Epithelial cell of prostate (primary cell): ENCODE measurements at regions not wholly inside any gene's neighbourhood (a gene's known extent, or its start where the extent isn't known, plus 50 kb on each side); places are given as distances from the start of the nearest gene placed in this dataset.

ENCODE experiments used
- DNase-seq: peaks from one replicate; pipeline ENCODE4 v3.0.0-alpha.2; 2011; ENCODE audit warnings: low read depth, low spot score
- H3K27ac ChIP-seq: fragments of 450-650 bp; 2 replicates; pipeline ENCODE4 v1.5.1; 2017; ENCODE audit warnings: mild to moderate bottlenecking

DNA sequence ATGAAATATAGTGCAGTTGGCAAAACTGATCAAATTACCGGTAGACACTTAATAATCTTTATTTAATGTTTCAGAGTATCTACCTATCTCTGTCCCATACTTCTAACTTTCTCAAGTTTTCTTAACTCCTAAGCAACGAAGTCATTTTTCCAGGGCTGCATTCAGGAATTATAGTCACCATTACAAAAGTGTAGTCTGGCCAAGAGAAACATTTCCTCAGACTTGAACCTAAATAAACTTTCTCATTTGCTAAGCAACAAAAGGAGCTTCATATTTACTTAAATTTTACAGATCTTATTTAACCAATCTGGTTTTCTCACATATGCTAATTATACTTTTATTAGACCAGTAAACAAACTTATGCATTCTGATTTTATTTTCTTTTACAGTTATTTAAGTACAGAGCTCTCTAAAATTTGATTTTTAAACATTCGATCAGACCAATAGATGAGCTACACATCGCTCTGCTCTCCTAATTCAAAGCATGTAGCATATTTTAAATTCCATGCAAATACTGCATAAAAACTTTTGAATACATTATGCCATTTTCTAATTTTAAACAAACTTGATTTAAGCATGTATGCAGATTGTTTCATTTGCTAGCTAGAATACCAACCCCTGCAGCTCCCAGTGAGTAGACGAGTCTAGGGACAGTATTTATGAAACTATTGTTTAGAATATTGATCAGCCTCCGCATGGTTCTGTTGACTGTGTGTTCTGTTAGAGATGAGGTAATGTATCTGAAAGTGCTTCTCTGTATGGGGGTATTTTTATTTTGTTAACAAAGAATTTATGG lies 201.4 kb downstream of the CHRM3 start:
- no peak overlapping the region for H3K27ac ChIP-seq
- no peak for DNase-seq

DNA sequence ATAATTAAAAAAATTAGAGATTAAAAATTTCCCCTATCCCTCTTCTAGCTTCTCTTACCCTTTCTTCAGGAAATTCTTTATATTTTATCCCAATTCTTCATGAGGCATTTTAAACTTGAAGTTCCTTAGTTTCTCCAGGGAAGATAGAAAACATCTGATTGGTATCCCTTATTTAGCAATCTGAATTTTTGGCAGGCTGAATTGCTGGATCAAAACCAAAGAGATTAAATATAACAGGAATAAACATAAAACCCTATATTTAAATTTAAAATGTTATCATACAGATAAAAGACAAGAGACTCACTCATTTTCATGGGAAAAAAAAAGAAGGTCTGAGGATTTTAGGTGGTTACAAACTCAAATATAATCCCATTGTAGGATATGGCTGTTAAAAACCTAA lies 204.2 kb downstream of the CHRM3 start:
- no peak overlapping the region for H3K27ac ChIP-seq
- no peak for DNase-seq

DNA sequence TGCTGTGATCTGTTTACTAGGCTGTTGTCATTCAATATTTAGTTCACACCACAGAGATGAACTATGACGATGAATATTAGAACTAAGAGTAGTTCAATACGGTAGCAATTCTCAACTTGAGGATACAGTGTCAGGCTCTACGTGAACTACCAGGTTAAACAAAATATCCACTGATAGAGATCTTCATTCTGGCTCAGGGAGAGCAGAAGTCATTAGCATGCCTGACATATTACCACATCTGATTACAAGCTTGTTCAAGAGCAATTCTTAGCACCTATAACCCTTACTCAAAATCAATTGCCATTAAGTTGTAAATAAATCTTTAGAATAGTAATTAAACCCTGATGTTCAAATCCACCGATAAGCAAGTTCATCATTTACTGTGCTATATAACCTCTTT lies 207.2 kb downstream of the CHRM3 start:
- no peak for DNase-seq

GRCh38 chr1:239600588-239600987 lies 214.2 kb downstream of the CHRM3 start:
- H3K27ac ChIP-seq, result no peak overlapping the region
- no peak for DNase-seq

More for the DNA sequence above, 207.2 kb downstream of the CHRM3 start:
- no peak overlapping the region for H3K27ac ChIP-seq

- DNase-seq, result no peak
- no peak overlapping the region for H3K27ac ChIP-seq
These were observed 214.7 kb downstream of the CHRM3 start for GRCh38 chr1:239601108-239601507.

- no peak for DNase-seq
- no peak overlapping the region for H3K27ac ChIP-seq
These were observed 217.2 kb downstream of the CHRM3 start for GRCh38 chr1:239603530-239603929.

GRCh38 chr1:239606850-239607400 lies 220.6 kb downstream of the CHRM3 start:
- no peak for DNase-seq
- no peak overlapping the region for H3K27ac ChIP-seq

DNA sequence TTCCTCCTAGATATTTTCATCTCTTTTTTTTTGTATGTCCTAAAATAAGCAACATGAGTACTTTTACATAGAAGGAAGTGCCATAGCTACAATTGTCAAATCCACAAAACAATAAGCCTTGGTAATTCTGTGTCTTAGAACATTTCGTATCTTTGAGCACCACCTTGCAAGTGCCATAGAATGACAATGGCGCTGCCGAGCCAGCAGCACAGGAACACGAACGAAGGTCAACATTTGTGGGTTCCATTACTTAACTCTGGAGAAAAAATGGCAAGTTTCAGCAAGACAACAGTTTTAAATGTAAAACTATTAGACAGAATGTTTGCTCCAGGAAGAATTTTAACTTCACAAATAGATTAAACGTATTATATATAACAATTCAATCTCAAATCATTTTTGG lies 222.1 kb downstream of the CHRM3 start:
- H3K27ac ChIP-seq, result no peak overlapping the region
- no peak for DNase-seq

GRCh38 chr1:239612379-239612778 lies 226.0 kb downstream of the CHRM3 start:
- no peak overlapping the region for H3K27ac ChIP-seq
- DNase-seq, result no peak

DNA sequence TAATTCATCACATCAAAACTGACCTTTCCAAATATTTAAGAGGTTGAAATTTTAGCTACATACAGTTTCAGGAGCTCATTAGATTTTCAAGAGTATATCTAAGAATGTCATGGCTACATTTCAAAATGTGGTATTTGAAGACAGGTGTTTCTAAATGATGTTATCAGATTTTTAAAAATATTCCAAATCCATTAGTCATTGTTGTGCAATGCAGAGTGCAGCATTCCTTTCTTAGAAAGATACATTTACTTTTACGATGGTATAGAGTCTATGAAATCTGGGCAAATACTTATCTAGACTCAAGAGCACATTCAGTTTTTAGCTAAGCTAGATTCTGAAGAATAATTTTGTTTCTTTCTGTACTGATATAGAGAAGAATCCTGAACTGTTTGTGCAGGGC lies 230.3 kb downstream of the CHRM3 start:
- DNase-seq, result no peak
- no peak overlapping the region for H3K27ac ChIP-seq

DNA sequence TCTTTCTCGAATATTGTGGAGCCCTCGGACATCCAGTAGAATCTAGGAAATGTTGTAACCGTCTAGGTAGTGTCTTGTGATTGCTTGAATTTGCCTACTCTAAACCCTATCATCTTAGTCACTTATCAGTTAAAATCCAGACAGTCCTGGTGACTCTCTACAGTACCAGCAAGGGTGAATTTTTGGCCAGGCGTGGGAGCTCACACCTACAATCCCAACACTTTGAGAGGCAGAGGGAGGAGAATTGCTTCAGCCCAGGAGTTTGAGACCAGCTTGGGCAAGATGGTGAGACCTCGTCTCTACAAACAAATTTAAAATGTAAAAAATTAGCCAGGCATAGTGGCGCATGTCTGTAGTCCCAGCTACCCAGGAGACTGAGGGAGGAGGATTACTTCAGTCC lies 230.9 kb downstream of the CHRM3 start:
- DNase-seq, result no peak
- no peak overlapping the region for H3K27ac ChIP-seq

GRCh38 chr1:239617731-239618130 lies 231.4 kb downstream of the CHRM3 start:
- no peak overlapping the region for H3K27ac ChIP-seq
- no peak for DNase-seq

- no peak overlapping the region for H3K27ac ChIP-seq
- no peak for DNase-seq
These were observed 232.8 kb downstream of the CHRM3 start for GRCh38 chr1:239619190-239619589.

- no peak overlapping the region for H3K27ac ChIP-seq
- DNase-seq, result no peak
These were observed 244.4 kb downstream of the CHRM3 start for GRCh38 chr1:239630767-239631166.

- H3K27ac ChIP-seq, result no peak overlapping the region
- DNase-seq, result no peak
These were observed 247.1 kb downstream of the CHRM3 start for GRCh38 chr1:239633432-239633831.

GRCh38 chr1:239635276-239635675 lies 248.9 kb downstream of the CHRM3 start:
- no peak for DNase-seq
- H3K27ac ChIP-seq, result no peak overlapping the region

DNA sequence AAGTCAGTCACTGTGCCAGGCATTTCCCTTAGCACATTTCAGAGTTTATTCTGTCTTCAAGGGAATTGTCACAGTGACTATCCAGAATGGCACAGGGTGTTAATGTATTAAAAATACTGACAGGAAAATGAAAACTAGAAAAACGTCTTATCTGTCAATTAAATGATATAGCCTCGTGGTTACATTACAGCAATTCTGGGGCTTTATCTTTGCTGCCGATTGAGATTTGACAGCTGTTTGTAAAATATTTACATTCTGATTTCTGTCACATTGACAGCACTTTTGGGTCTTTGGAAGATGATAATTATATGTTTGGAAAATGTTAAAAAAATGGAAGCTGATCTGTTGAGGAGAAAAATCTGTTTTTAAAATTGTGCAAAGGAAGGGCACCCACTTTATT lies 250.0 kb downstream of the CHRM3 start:
- DNase-seq, result no peak
- H3K27ac ChIP-seq, result no peak overlapping the region

- no peak overlapping the region for H3K27ac ChIP-seq
These were observed 258.2 kb downstream of the CHRM3 start for GRCh38 chr1:239644604-239645003.

DNA sequence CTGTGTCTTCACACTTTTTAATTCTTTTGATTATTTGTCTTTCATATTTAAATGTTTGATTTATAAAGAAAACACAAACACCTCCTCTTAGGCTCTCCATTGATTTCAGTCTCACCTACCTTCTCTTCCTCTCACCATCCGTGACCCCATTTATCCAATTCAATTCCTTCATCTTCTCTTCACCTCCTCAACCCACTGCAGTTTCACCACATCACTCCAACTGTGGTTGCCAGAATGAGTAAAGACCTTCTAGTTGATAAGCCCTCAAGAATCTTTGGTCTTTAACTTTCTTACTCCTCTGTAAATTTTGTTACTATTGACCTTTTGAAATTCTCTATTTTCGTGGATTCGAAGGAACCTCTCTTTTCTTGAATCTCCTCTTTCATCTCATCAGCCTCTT lies 260.7 kb downstream of the CHRM3 start:
- H3K27ac ChIP-seq, result no peak overlapping the region

More at GRCh38 chr1:239644604-239645003, 258.2 kb downstream of the CHRM3 start:
- DNase-seq, result no peak

DNA sequence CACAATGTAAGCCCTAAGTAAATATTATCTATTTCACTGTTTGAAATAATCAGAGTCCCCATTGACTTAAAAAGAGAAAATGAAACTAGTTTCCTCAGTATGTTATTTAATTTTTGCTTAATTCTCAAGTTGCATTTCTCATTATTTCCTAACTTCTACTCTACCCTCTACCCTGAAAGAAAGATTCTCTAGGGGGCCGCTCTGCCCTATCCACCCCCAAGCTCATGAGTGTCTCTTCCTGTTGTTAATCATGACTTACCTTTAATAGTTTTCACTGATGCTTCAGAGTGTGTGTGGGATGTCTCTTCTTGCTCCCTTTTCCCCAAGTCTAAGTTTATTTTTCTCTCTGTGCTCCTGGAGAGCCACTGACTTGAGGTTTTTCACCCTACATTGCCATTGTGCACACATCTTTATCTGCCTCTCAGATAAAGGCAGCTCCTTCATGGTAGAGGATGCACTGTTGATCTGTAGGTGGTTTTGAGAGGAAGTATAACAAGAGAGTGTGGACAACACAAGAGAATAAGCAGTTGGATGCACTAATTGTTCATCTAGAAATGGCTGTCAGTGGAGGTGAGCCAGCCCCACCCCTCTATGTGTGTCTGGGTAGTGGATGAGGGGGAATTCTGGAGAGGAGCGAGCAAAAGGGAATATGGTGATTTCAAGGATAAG lies 261.7 kb downstream of the CHRM3 start:
- H3K27ac ChIP-seq, result no peak overlapping the region
- no peak for DNase-seq

More for the DNA sequence above, 260.7 kb downstream of the CHRM3 start:
- no peak for DNase-seq

DNA sequence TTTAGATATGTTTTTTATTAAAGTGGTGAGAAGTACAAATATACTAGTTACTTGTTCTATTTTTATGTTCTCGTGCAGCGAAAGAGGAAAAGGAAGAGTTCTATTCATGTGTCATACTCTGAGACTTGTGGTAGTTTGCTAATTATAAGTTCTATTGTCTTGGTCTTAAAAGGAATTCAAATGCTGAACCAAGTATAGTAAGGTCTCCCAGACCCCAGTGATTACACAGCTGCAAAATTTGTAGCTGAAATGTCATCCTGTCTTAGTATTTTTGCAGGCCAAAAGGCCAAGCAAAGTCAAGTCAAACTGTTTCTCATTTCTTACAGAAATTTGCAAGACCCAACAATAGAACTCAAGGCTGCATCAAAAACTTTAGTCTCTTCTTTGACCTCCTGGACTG lies 268.7 kb downstream of the CHRM3 start:
- no peak for DNase-seq
- no peak overlapping the region for H3K27ac ChIP-seq
